Vagina (tissue), 2 donors: ENCODE measurements at regions not wholly inside any gene's neighbourhood (a gene's known extent, or its start where the extent isn't known, plus 50 kb on each side); places are given as distances from the start of the nearest gene placed in this dataset.
"Not testable (repeated sequence)": the region's sequence is repeated elsewhere in the genome, so short reads cannot be mapped to it uniquely, and the experiment has no call there.

Experiments used
- POLR2A ChIP-seq, 2 donors: fragments of 450-650 bp; IDR thresholded peaks; one replicate each; pipeline ENCODE4 v1.6.1; 2017; ENCODE audit warnings: antibody characterized with exemption in 2 of 2, mild to moderate bottlenecking in 2 of 2, moderate library complexity in 2 of 2
- TF ChIP-seq, protein P1 (sequence below), 3 experiments: fragments of 450-650 bp in 2 of 3; fragments of 200-600 bp in 1 of 3; sonication (generic) in 1 of 3; IDR thresholded peaks; one replicate each; pipeline ENCODE4 v1.5.1; 2017 to 2019; ENCODE audit warnings: antibody characterized with exemption in 3 of 3, mild to moderate bottlenecking in 2 of 3, moderate library complexity in 2 of 3

DNA sequence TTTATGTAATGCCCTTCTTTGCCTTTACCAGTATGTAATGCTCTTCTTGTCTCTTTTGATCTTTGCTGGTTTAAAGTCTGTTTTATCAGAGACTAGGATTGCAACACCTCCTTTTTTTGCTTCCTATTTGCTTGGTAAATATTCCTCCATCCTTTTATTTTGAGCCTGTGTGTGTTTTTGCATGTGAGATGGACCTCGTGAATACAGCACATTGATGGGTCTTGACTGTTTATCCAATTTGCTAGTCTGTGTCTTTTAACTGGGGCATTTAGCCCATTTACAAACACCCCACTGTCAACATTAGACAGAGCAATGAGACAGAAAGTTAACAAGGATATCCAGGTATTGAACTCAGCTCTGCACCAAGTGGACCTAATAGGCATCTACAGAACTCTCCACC is 128.9 kb upstream of the ST6GALNAC5 start:
- TF ChIP-seq, protein P1, sequence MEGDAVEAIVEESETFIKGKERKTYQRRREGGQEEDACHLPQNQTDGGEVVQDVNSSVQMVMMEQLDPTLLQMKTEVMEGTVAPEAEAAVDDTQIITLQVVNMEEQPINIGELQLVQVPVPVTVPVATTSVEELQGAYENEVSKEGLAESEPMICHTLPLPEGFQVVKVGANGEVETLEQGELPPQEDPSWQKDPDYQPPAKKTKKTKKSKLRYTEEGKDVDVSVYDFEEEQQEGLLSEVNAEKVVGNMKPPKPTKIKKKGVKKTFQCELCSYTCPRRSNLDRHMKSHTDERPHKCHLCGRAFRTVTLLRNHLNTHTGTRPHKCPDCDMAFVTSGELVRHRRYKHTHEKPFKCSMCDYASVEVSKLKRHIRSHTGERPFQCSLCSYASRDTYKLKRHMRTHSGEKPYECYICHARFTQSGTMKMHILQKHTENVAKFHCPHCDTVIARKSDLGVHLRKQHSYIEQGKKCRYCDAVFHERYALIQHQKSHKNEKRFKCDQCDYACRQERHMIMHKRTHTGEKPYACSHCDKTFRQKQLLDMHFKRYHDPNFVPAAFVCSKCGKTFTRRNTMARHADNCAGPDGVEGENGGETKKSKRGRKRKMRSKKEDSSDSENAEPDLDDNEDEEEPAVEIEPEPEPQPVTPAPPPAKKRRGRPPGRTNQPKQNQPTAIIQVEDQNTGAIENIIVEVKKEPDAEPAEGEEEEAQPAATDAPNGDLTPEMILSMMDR (IDR thresholded peaks at IDR 0.05), result not testable (repeated sequence)
- not testable (repeated sequence) for TF ChIP-seq POLR2A (IDR thresholded peaks at IDR 0.05)
